B cell (primary cell): ENCODE measurements at regions not wholly inside any gene's neighbourhood (a gene's known extent, or its start where the extent isn't known, plus 50 kb on each side); places are given as distances from the start of the nearest gene placed in this dataset.

ENCODE experiments used
- ATAC-seq: fragments of 200-7000 bp; cut with Tn5 transposase; one replicate; pipeline ENCODE4 v1.10.0; 2021; ENCODE audit warnings: low read depth, mild to moderate bottlenecking, moderate number of reproducible peaks, moderate library complexity
- CTCF ChIA-PET: fragments of 350-600 bp; sonication (Branson Sonifier 250); formaldehyde crosslinking; loops from one replicate; lab custom pipeline; 2021; ENCODE audit warnings: antibody characterized with exemption, inconsistent platforms; lab: Charles Lee
- POLR2A ChIA-PET: fragments of 350-600 bp; sonication (Branson Sonifier 250); formaldehyde crosslinking; loops from one replicate; lab custom pipeline; 2021; ENCODE audit warnings: antibody characterized with exemption; lab: Charles Lee
- DNase-seq: peaks from one replicate; pipeline ENCODE4 v3.0.0; 2013
- H2AFZ ChIP-seq: 2 replicates; pipeline ENCODE4 v1.6.1; 2012; ENCODE audit warnings: mild to moderate bottlenecking, low read depth, low read length; ENCODE audit not compliant: insufficient read depth, poor library complexity, severe bottlenecking
- H3K27ac ChIP-seq, 2 donors: 1 replicate in 1 of 2; 2 replicates in 1 of 2; pipeline ENCODE4 v1.5.1; 2012 to 2013; ENCODE audit warnings: low read length in 2 of 2, mild to moderate bottlenecking in 2 of 2, moderate library complexity in 1 of 2
- H3K27me3 ChIP-seq, 4 experiments: fragments of 200-600 bp in 1 of 4; sonication (generic) in 1 of 4; replicated peaks in 1 of 4; 1 replicate in 2 of 4; 2 replicates in 2 of 4; pipeline versions ENCODE4 v1.6.1 to v1.7.0; 2013 to 2016; ENCODE audit warnings: low read length in 3 of 4, mild to moderate bottlenecking in 2 of 4, mixed read lengths in 1 of 4, moderate library complexity in 1 of 4; ENCODE audit not compliant: insufficient read depth in 4 of 4, control insufficient read depth in 3 of 4; ENCODE audit errors: control extremely low read depth in 1 of 4
- H3K36me3 ChIP-seq, 2 experiments: replicated peaks in 1 of 2; 1 replicate in 1 of 2; 2 replicates in 1 of 2; pipeline versions ENCODE4 v1.6.1 to v1.7.1; 2013; ENCODE audit warnings: low read length in 1 of 2; ENCODE audit not compliant: insufficient read depth in 2 of 2, control insufficient read depth in 1 of 2; ENCODE audit errors: control extremely low read depth in 1 of 2, extremely low read depth in 1 of 2
- H3K4me1 ChIP-seq, 2 donors: fragments of 200-600 bp in 1 of 2; sonication (generic) in 1 of 2; 1 replicate in 1 of 2; 2 replicates in 1 of 2; pipeline versions ENCODE4 v1.5.1 to v1.6.1; 2013 to 2017; ENCODE audit warnings: low read length in 2 of 2; ENCODE audit not compliant: control insufficient read depth in 2 of 2, insufficient read depth in 2 of 2
- H3K4me2 ChIP-seq: replicated peaks from 2 replicates; pipeline ENCODE3; 2012; ENCODE audit warnings: mild to moderate bottlenecking, low read depth, low read length; ENCODE audit not compliant: poor library complexity, severe bottlenecking
- H3K4me3 ChIP-seq, 5 experiments: fragments of 200-600 bp in 1 of 5; sonication (generic) in 1 of 5; 1 replicate in 3 of 5; 2 replicates in 2 of 5; pipeline versions ENCODE4 v1.5.1 to v1.7.0; 2011 to 2016; ENCODE audit warnings: low read length in 4 of 5, mild to moderate bottlenecking in 4 of 5, low read depth in 2 of 5, control low read depth in 1 of 5, moderate library complexity in 1 of 5; ENCODE audit not compliant: insufficient read depth in 1 of 5; ENCODE audit errors: control extremely low read depth in 1 of 5, extremely low read depth in 1 of 5
- H3K79me2 ChIP-seq: fragments of 200-600 bp; sonication (generic); one replicate; pipeline ENCODE4 v1.6.0; 2016; ENCODE audit warnings: low read length; ENCODE audit not compliant: control insufficient read depth, insufficient read depth
- H3K9ac ChIP-seq: fragments of 200-600 bp; sonication (generic); 2 replicates; pipeline ENCODE4 v1.6.1; 2017; ENCODE audit warnings: mild to moderate bottlenecking, low read length, moderate library complexity
- H3K9me3 ChIP-seq, 3 donors: one replicate each; pipeline versions ENCODE4 v1.6.1 to v1.7.1; 2013; ENCODE audit warnings: low read length in 2 of 3; ENCODE audit not compliant: control insufficient read depth in 2 of 3, insufficient read depth in 1 of 3; ENCODE audit errors: control extremely low read depth in 1 of 3
- H4K20me1 ChIP-seq: 2 replicates; pipeline ENCODE4 v1.6.0; 2012; ENCODE audit warnings: mild to moderate bottlenecking, low read length; ENCODE audit not compliant: insufficient read depth, control insufficient read depth, poor library complexity, severe bottlenecking
- H3K27ac Mint-ChIP-seq: one replicate; pipeline ENCODE4 v1.8.0; 2021; ENCODE audit warnings: mixed read lengths
- H3K27me3 Mint-ChIP-seq: one replicate; pipeline ENCODE4 v1.8.0; 2021; ENCODE audit warnings: mixed read lengths
- H3K4me1 Mint-ChIP-seq: one replicate; pipeline ENCODE4 v1.8.0; 2021; ENCODE audit warnings: mixed read lengths
- H3K4me3 Mint-ChIP-seq: one replicate; pipeline ENCODE4 v1.8.0; 2021; ENCODE audit warnings: mixed read lengths
- H3K9me3 Mint-ChIP-seq: one replicate; pipeline ENCODE4 v1.8.0; 2022; ENCODE audit warnings: mixed read lengths; ENCODE audit not compliant: insufficient read depth
- CTCF ChIP-seq: fragments of 200-600 bp; IDR thresholded peaks from one replicate; pipeline ENCODE4 v1.8.0; 2022; ENCODE audit warnings: antibody characterized with exemption, mild to moderate bottlenecking
- EZH2 ChIP-seq: IDR thresholded peaks from 2 replicates; pipeline ENCODE4 v1.6.1; 2012; ENCODE audit warnings: borderline replicate concordance, low read depth, mild to moderate bottlenecking, moderate library complexity, low read length; ENCODE audit not compliant: insufficient read depth, poor library complexity, severe bottlenecking
- WGBS: methylation state at CpG from one replicate; pipeline ENCODE4 v1.1.5; 2013; ENCODE audit warnings: missing lambda C conversion rate; ENCODE audit not compliant: insufficient coverage; 5-methylcytosine and 5-hydroxymethylcytosine counted together
- intact Hi-C: fragments of 100-400 bp; cut with micrococcal nuclease; formaldehyde crosslinking; loops from one replicate; pipeline ENCODE4 v1.10.0; 2022

GRCh38 chr20:53702617-53703016 is 109.0 kb upstream of the ZNF217 start:
- Histone ChIP-seq H2AFZ (no peak overlapping the region), H3K9me3 (no peaks in the 10 kb centered on the region), H3K79me2 (no peaks in the 10 kb centered on the region), H3K4me2 (no peak overlapping the region), H3K4me3 (no peak overlapping the region), H3K36me3 (no peaks in the 10 kb centered on the region), H4K20me1 (no peaks in the 10 kb centered on the region), H3K27ac (no peak overlapping the region), H3K4me1 (peaks cover 19 to 21% of the 10 kb centered on the region in 2 donors), H3K27me3 (no peaks in the 10 kb centered on the region), H3K9ac (no peak overlapping the region)
- intact Hi-C loops, result no loop called here
- DNase-seq (no peak), ATAC-seq (no peak)
- H3K9me3 Mint-ChIP-seq, result no peaks in the 10 kb centered on the region
- WGBS, result no CpG with 5 or more reads among the region's 10 CpGs
- peaks cover 21% of the 10 kb centered on the region for H3K4me1 Mint-ChIP-seq
- no peak for TF ChIP-seq CTCF
- no peak for TF ChIP-seq EZH2
- ChIA-PET CTCF (interaction anchor here (0.8 kb wide), 1 partner anchor 38 kb away, joined by 3 read pairs; no protein-coding TSS in a partner anchor), POLR2A (no interaction called here)
- no peaks in the 10 kb centered on the region for H3K27me3 Mint-ChIP-seq
- no peak overlapping the region for H3K4me3 Mint-ChIP-seq
- H3K27ac Mint-ChIP-seq, result no peak overlapping the region

GRCh38 chr20:53699906-53700305 is 106.3 kb upstream of the ZNF217 start:
- CTCF ChIA-PET, result no interaction called here
- H3K4me1 Mint-ChIP-seq, result peaks cover 4% of the 10 kb centered on the region

More at GRCh38 chr20:53699906-53700305, 106.3 kb upstream of the ZNF217 start:
- intact Hi-C loops, result no loop called here
- H3K9me3 Mint-ChIP-seq, result no peaks in the 10 kb centered on the region
- Histone ChIP-seq H3K9me3 (no peaks in the 10 kb centered on the region), H3K9ac (no peak overlapping the region), H3K4me3 (no peak overlapping the region), H3K4me2 (no peak overlapping the region), H3K36me3 (no peaks in the 10 kb centered on the region), H3K4me1 (no peaks in the 10 kb centered on the region), H4K20me1 (no peaks in the 10 kb centered on the region), H3K79me2 (no peaks in the 10 kb centered on the region), H3K27ac (no peak overlapping the region), H2AFZ (no peak overlapping the region), H3K27me3 (no peaks in the 10 kb centered on the region)
- H3K27me3 Mint-ChIP-seq, result no peaks in the 10 kb centered on the region
- ATAC-seq, result no peak
- no peak for DNase-seq
- no peak overlapping the region for H3K4me3 Mint-ChIP-seq
- TF ChIP-seq CTCF (no peak), EZH2 (no peak)
- POLR2A ChIA-PET, result no interaction called here
- H3K27ac Mint-ChIP-seq, result no peak overlapping the region
